ENCODE measurements at regions not wholly inside any gene's neighbourhood (a gene's known extent, or its start where the extent isn't known, plus 50 kb on each side); places are given as distances from the start of the nearest gene placed in this dataset.
"Not testable (repeated sequence)": the region's sequence is repeated elsewhere in the genome, so short reads cannot be mapped to it uniquely, and the experiment has no call there.

- DNase-seq (ENCODE audit: low spot score) = no peak
Observed at GRCh38 chr2:17065536-17065935, 399.9 kb upstream of the CYRIA start.

GRCh38 chr2:17061028-17061427 is 395.4 kb upstream of the CYRIA start:
- DNase-seq (ENCODE audit: low spot score) = no peak

GRCh38 chr2:17059458-17059857 is 393.8 kb upstream of the CYRIA start:
- no peak for DNase-seq (ENCODE audit: low spot score)

GRCh38 chr2:17058772-17059402 is 393.3 kb upstream of the CYRIA start:
- DNase-seq (ENCODE audit: low spot score) = no peak

- DNase-seq (ENCODE audit: low spot score) = no peak
Observed at GRCh38 chr2:17057109-17058017, 391.7 kb upstream of the CYRIA start.

GRCh38 chr2:17056236-17056635 is 390.6 kb upstream of the CYRIA start:
- no peak for DNase-seq (ENCODE audit: low spot score)

- no peak for DNase-seq (ENCODE audit: low spot score)
Observed at GRCh38 chr2:17052001-17052400, 386.4 kb upstream of the CYRIA start.

GRCh38 chr2:17051538-17051937 is 385.9 kb upstream of the CYRIA start:
- no peak for DNase-seq (ENCODE audit: low spot score)

GRCh38 chr2:17043173-17043572 is 377.5 kb upstream of the CYRIA start:
- no peak for DNase-seq (ENCODE audit: low spot score)

- no peak for DNase-seq (ENCODE audit: low spot score)
Observed at GRCh38 chr2:17036361-17036760, 370.7 kb upstream of the CYRIA start.

- no peak for DNase-seq (ENCODE audit: low spot score)
Observed at GRCh38 chr2:17035010-17035409, 369.4 kb upstream of the CYRIA start.

- no peak for DNase-seq (ENCODE audit: low spot score)
Observed at GRCh38 chr2:17030047-17030446, 364.4 kb upstream of the CYRIA start.

GRCh38 chr2:17012297-17012696 is 346.7 kb upstream of the CYRIA start:
- no peak for DNase-seq (ENCODE audit: low spot score)

- DNase-seq (ENCODE audit: low spot score) = no peak
Observed at GRCh38 chr2:17010104-17010503, 344.5 kb upstream of the CYRIA start.

- DNase-seq (ENCODE audit: low spot score) = no peak
Observed at GRCh38 chr2:17000184-17000482, 334.5 kb upstream of the CYRIA start.

- DNase-seq (ENCODE audit: low spot score) = no peak
Observed at GRCh38 chr2:16999347-17000183, 333.9 kb upstream of the CYRIA start.

- DNase-seq (ENCODE audit: low spot score) = no peak
Observed at GRCh38 chr2:16978301-16978700, 312.7 kb upstream of the CYRIA start.

GRCh38 chr2:16974688-16975087 is 309.1 kb upstream of the CYRIA start:
- DNase-seq (ENCODE audit: low spot score) = no peak

GRCh38 chr2:16973586-16974286 is 308.1 kb upstream of the CYRIA start:
- no peak for DNase-seq (ENCODE audit: low spot score)

GRCh38 chr2:16972276-16972675 is 306.6 kb upstream of the CYRIA start:
- DNase-seq (ENCODE audit: low spot score) = no peak

- DNase-seq (ENCODE audit: low spot score) = no peak
Observed at GRCh38 chr2:16971722-16972234, 306.1 kb upstream of the CYRIA start.

GRCh38 chr2:16970948-16971347 is 305.3 kb upstream of the CYRIA start:
- not testable (repeated sequence) for DNase-seq (ENCODE audit: low spot score)
